ENCODE measurements at regions not wholly inside any gene's neighbourhood (a gene's known extent, or its start where the extent isn't known, plus 50 kb on each side); places are given as distances from the start of the nearest gene placed in this dataset.

DNA sequence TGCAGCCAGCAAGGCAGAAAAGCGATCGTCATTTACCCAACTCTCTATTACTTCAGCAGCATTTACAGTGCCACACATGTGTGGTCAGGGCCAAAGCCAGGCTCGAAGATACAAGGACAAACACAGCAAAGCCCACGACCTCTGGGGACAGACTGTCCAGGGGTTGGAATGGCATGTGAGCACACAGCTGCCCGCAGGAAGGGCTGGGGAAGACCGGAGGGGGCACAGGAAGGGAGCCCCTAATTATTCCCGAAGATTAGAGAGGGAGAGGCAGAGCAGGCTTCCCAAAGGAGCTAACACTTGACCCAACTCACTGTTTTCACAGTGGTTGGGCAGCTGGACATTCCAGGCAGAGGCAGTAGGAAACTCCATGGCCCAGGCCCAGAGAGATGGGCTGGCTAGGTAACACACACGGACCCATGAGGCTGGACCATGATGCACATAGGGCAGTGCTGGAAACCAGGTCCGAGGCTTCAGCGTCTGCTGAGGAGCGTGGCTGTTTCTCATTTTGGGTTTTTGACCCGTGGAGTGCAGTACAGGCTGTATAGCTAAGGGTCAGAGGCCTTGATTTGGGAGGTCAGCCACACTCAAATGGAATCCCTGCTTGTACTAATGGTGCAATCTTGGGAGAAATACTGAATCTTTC, 179.8 kb downstream of the FOXO1 start:
- Histone ChIP-seq H3K4me3 (ENCODE audit: low read length) (no peak overlapping the region), H3K4me1 (ENCODE audit: control insufficient read depth, low read length) (peaks cover 81% of the 10 kb centered on the region), H3K9me3 (ENCODE audit: control insufficient read depth, insufficient read depth, low read length) (no peaks in the 10 kb centered on the region), H3K9me2 (replicated peaks; ENCODE audit: control insufficient read depth, low read length) (no peaks in the 10 kb centered on the region), H3K36me3 (ENCODE audit: control insufficient read depth, low read length) (0 out of 2 replicates have a peak, but pooled peaks cover 10% of the 10 kb centered on the region), H4K20me1 (ENCODE audit: control insufficient read depth, insufficient read depth, low read depth, low read length) (no peaks in the 10 kb centered on the region), H3K27me3 (ENCODE audit: control insufficient read depth, low read length) (no peaks in the 10 kb centered on the region), H3K4me2 (ENCODE audit: low read length) (peak overlapping the region; percentile 98), H3F3A (ENCODE audit: control insufficient read depth, insufficient read depth) (peaks cover 9% of the 10 kb centered on the region), H3K27ac (ENCODE audit: low read depth, low read length) (peak overlapping the region; percentile 99; the same call in 1 of the 2 replicates), H3K79me2 (ENCODE audit: control insufficient read depth, low read length) (peaks cover 21% of the 10 kb centered on the region)
- no peak for TF ChIP-seq EZH2phosphoT487 (IDR thresholded peaks at IDR 0.05; ENCODE audit: borderline replicate concordance, low read length)
- TF ChIP-seq, protein P1, sequence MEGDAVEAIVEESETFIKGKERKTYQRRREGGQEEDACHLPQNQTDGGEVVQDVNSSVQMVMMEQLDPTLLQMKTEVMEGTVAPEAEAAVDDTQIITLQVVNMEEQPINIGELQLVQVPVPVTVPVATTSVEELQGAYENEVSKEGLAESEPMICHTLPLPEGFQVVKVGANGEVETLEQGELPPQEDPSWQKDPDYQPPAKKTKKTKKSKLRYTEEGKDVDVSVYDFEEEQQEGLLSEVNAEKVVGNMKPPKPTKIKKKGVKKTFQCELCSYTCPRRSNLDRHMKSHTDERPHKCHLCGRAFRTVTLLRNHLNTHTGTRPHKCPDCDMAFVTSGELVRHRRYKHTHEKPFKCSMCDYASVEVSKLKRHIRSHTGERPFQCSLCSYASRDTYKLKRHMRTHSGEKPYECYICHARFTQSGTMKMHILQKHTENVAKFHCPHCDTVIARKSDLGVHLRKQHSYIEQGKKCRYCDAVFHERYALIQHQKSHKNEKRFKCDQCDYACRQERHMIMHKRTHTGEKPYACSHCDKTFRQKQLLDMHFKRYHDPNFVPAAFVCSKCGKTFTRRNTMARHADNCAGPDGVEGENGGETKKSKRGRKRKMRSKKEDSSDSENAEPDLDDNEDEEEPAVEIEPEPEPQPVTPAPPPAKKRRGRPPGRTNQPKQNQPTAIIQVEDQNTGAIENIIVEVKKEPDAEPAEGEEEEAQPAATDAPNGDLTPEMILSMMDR (IDR thresholded peaks at IDR 0.05; ENCODE audit: low read depth, low read length, poor library complexity, severe bottlenecking), result no peak

DNA sequence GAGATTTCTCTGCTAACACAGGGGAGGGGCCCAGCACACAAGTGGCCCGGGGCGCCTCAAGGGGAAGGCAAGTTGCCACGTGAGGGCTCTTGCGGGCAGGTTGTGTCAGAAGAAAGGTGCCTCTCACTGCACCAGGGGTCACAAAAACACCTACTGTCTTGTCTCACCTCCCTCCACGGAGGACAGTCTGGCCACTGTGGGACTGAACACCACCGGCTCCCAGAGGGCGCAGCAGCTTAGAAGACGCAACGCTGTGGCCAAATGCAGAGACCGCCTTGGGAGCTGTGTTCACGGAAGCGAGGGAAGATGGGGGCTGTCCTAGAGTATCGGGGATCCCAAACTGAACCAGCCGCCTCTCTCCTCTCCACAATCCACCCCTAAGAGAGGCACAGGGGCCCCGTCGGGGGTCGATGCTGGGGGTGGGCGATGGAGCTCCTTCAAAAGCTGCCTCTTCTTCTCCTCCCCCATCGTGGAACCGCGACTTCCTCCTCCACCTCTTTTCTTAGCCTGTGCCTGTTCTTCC, 177.5 kb downstream of the FOXO1 start:
- Histone ChIP-seq H3K9me3 (ENCODE audit: control insufficient read depth, insufficient read depth, low read length) (no peaks in the 10 kb centered on the region), H3K4me3 (ENCODE audit: low read length) (no peak overlapping the region), H3K27ac (ENCODE audit: low read depth, low read length) (no peak overlapping the region), H4K20me1 (ENCODE audit: control insufficient read depth, insufficient read depth, low read depth, low read length) (no peaks in the 10 kb centered on the region), H3K79me2 (ENCODE audit: control insufficient read depth, low read length) (peaks cover 3% of the 10 kb centered on the region), H3K9me2 (replicated peaks; ENCODE audit: control insufficient read depth, low read length) (no peaks in the 10 kb centered on the region), H3K27me3 (ENCODE audit: control insufficient read depth, low read length) (no peaks in the 10 kb centered on the region), H3F3A (ENCODE audit: control insufficient read depth, insufficient read depth) (peaks cover 5% of the 10 kb centered on the region), H3K4me2 (ENCODE audit: low read length) (no peak overlapping the region), H3K36me3 (ENCODE audit: control insufficient read depth, low read length) (no peaks in the 10 kb centered on the region), H3K4me1 (ENCODE audit: control insufficient read depth, low read length) (peaks cover 77% of the 10 kb centered on the region)
- TF ChIP-seq, protein P1 (IDR thresholded peaks at IDR 0.05; ENCODE audit: low read depth, low read length, poor library complexity, severe bottlenecking), result no peak
- TF ChIP-seq EZH2phosphoT487 (IDR thresholded peaks at IDR 0.05; ENCODE audit: borderline replicate concordance, low read length), result no peak

- Histone ChIP-seq H3F3A (ENCODE audit: control insufficient read depth, insufficient read depth) (peaks cover 5% of the 10 kb centered on the region), H3K4me1 (ENCODE audit: control insufficient read depth, low read length) (peaks cover 77% of the 10 kb centered on the region), H3K27me3 (ENCODE audit: control insufficient read depth, low read length) (no peaks in the 10 kb centered on the region), H3K9me3 (ENCODE audit: control insufficient read depth, insufficient read depth, low read length) (no peaks in the 10 kb centered on the region), H3K4me3 (ENCODE audit: low read length) (no peak overlapping the region), H4K20me1 (ENCODE audit: control insufficient read depth, insufficient read depth, low read depth, low read length) (no peaks in the 10 kb centered on the region), H3K27ac (ENCODE audit: low read depth, low read length) (no peak overlapping the region), H3K9me2 (replicated peaks; ENCODE audit: control insufficient read depth, low read length) (no peaks in the 10 kb centered on the region), H3K36me3 (ENCODE audit: control insufficient read depth, low read length) (no peaks in the 10 kb centered on the region), H3K79me2 (ENCODE audit: control insufficient read depth, low read length) (no peaks in the 10 kb centered on the region), H3K4me2 (ENCODE audit: low read length) (no peak overlapping the region)
- TF ChIP-seq, protein P1 (IDR thresholded peaks at IDR 0.05; ENCODE audit: low read depth, low read length, poor library complexity, severe bottlenecking), result no peak
- no peak for TF ChIP-seq EZH2phosphoT487 (IDR thresholded peaks at IDR 0.05; ENCODE audit: borderline replicate concordance, low read length)
These were observed 176.2 kb downstream of the FOXO1 start for GRCh38 chr13:40490086-40490758.
